Lower lobe of right lung (tissue), 2 donors: ENCODE measurements at regions not wholly inside any gene's neighbourhood (a gene's known extent, or its start where the extent isn't known, plus 50 kb on each side); places are given as distances from the start of the nearest gene placed in this dataset.

ENCODE experiments used
- ATAC-seq, 2 donors: fragments of 200-7000 bp; cut with Tn5 transposase; one replicate each; pipeline ENCODE4 v1.9.1; 2020 to 2022; ENCODE audit warnings: mild to moderate bottlenecking in 2 of 2, moderate library complexity in 2 of 2
- DNase-seq: peaks from one replicate; pipeline ENCODE4 v3.0.0-alpha.2; 2020
- H3K27ac ChIP-seq: fragments of 200-600 bp; one replicate; pipeline ENCODE4 v1.8.0; 2022
- H3K27me3 ChIP-seq: fragments of 200-600 bp; one replicate; pipeline ENCODE4 v1.8.0; 2022; ENCODE audit warnings: low read depth
- H3K36me3 ChIP-seq: fragments of 200-600 bp; one replicate; pipeline ENCODE4 v1.8.0; 2022; ENCODE audit warnings: mild to moderate bottlenecking
- H3K4me1 ChIP-seq: fragments of 200-600 bp; one replicate; pipeline ENCODE4 v1.8.0; 2022
- H3K4me3 ChIP-seq: fragments of 200-600 bp; one replicate; pipeline ENCODE4 v1.8.0; 2022; ENCODE audit warnings: mild to moderate bottlenecking
- H3K9me3 ChIP-seq: fragments of 200-600 bp; one replicate; pipeline ENCODE4 v1.8.0; 2022
- intact Hi-C: fragments of 100-400 bp; cut with DNase I; formaldehyde crosslinking; loops from one replicate; pipeline ENCODE4 v1.11.0; 2022
- TF ChIP-seq, protein P1 (sequence below): fragments of 200-600 bp; IDR thresholded peaks from one replicate; pipeline ENCODE4 v1.8.0; 2022; ENCODE audit warnings: antibody characterized with exemption, mild to moderate bottlenecking
- donor health status: DM: no; HTN: yes; CAD: no; lungs with severe emphysema.

DNA sequence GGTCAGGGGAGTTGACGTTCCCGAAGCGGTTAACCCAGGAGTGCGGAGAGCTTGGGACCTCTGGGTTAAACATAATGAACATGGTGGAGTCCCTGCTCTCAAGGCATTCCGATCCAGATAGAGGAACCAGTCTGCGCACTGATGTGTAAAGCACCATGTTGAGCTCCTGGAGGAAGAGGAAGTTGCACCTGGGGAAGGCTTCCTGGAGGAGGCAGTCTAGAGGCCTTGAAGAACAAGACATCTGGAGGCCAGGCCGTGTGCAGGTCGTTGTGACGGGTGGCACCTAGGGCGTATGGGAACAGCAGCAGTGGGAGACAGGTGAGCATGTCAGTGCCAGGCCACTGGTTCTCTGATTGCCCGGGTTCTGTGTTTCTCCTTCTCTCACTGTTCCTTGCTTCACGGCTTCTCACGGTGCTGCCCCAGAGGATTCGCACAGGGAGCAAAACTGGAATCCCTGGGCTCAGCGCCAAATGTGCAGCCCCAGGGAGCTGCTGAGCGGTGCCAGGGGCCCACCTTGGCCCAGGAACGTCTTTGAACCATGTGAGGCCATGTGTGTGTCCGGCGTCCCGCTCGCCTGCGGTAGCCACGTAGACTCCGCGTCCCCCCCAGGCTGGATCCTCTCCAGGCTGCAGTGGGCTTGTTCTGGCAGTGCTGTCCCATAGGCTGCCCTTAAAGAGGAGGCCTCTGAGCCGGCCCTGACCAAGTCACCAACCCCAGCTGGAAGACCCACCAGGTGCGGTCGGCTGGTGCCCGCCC lies 122.9 kb upstream of the GALNT2 start:
- no peak overlapping the region for H3K4me3 ChIP-seq
- intact Hi-C loops, result no loop called here
- peaks cover 3% of the 10 kb centered on the region for H3K27me3 ChIP-seq
- H3K9me3 ChIP-seq, result no peaks in the 10 kb centered on the region
- TF ChIP-seq, protein P1, sequence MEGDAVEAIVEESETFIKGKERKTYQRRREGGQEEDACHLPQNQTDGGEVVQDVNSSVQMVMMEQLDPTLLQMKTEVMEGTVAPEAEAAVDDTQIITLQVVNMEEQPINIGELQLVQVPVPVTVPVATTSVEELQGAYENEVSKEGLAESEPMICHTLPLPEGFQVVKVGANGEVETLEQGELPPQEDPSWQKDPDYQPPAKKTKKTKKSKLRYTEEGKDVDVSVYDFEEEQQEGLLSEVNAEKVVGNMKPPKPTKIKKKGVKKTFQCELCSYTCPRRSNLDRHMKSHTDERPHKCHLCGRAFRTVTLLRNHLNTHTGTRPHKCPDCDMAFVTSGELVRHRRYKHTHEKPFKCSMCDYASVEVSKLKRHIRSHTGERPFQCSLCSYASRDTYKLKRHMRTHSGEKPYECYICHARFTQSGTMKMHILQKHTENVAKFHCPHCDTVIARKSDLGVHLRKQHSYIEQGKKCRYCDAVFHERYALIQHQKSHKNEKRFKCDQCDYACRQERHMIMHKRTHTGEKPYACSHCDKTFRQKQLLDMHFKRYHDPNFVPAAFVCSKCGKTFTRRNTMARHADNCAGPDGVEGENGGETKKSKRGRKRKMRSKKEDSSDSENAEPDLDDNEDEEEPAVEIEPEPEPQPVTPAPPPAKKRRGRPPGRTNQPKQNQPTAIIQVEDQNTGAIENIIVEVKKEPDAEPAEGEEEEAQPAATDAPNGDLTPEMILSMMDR, result no peak
- no peak for DNase-seq
- no peak overlapping the region for H3K27ac ChIP-seq
- H3K4me1 ChIP-seq, result no peaks in the 10 kb centered on the region
- ATAC-seq, result no peak
- no peaks in the 10 kb centered on the region for H3K36me3 ChIP-seq

DNA sequence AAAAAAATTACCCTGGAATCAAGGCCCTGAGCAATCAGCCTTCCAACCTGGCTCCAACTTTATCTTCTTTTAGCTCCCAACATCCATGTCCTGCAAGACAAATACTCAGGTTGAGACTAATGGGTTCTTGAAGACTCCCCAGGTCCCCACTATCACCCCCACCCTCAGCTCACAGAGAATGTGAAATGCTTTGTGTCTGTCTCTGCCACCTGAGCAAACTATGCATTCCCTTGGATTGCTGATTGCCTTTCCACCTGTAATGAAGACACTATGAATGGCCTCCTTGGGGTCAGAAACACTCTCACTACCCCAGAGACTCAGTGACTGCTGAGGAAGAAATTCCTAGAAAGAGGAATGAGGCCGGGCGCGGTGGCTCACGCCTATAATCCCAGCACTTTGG lies 121.2 kb upstream of the GALNT2 start:
- ATAC-seq, result no peak
- H3K36me3 ChIP-seq, result no peaks in the 10 kb centered on the region
- DNase-seq, result no peak
- H3K4me1 ChIP-seq, result no peaks in the 10 kb centered on the region
- H3K27me3 ChIP-seq, result peaks cover 3% of the 10 kb centered on the region
- TF ChIP-seq, protein P1, result no peak
- intact Hi-C loops, result no loop called here
- H3K27ac ChIP-seq, result no peak overlapping the region
- no peak overlapping the region for H3K4me3 ChIP-seq
- H3K9me3 ChIP-seq, result no peaks in the 10 kb centered on the region

DNA sequence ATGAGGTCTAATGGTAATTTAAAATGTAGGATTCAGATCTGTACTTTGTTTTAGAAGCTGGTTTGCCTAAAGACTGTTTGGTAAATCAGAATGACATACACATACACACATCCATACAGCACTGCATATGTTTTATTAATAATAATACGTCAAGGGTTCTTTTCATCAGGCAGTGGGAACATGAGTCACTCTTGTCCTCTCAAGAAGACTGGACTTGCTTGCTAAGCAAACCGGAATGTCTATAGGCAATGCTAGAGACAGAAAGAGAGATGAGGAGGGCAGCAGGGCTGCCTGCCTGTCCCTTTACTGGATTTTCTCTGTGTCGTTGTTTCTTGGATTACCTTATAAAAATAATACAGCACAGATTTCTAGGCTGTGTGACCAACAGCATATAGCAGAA lies 119.1 kb upstream of the GALNT2 start:
- H3K4me1 ChIP-seq, result no peaks in the 10 kb centered on the region
- no peaks in the 10 kb centered on the region for H3K9me3 ChIP-seq
- ATAC-seq (no peak), DNase-seq (no peak)
- H3K27me3 ChIP-seq, result peaks cover 3% of the 10 kb centered on the region
- H3K36me3 ChIP-seq, result no peaks in the 10 kb centered on the region
- TF ChIP-seq, protein P1, result no peak
- intact Hi-C loops, result no loop called here
- H3K27ac ChIP-seq, result no peak overlapping the region
- no peak overlapping the region for H3K4me3 ChIP-seq

DNA sequence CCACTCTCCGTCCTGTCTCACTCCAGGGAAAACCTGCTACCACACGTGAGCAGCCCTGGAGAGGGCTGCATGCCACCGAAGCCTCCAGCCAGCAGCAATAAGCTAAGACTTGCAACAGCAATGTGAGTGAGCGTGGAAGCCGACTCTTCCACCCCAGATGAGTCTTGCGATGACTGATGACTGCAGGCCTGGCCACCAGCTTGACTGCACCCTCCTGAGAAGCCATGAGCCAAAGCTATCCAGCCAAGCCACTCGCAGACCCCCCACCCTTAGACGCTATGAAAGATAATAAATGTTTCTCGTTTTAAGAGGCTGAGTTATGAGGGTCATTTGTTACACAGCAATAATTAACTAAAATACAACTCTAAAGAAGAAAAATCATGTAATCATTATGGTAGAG lies 118.6 kb upstream of the GALNT2 start:
- intact Hi-C loops, result no loop called here

DNA sequence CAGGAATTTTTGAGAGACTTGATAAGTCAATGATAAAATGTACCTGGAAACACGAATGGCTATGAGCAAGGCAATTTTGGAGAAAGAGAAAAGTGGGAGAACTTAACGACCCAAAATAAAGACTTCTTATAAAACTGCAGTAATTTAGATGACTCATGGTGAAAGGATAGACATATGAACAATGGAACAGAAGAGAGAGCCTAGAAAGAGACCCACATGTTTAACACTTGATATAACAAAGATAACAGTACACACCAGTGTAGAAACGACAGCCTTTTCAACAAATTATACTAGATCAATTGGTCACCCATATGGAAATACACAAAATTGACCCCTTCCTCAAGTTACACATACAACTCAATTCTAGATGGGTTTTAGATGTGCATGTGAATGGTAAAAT lies 117.5 kb upstream of the GALNT2 start:
- DNase-seq (no peak), ATAC-seq (no peak)
- Histone ChIP-seq H3K4me1 (no peaks in the 10 kb centered on the region), H3K27ac (no peak overlapping the region), H3K27me3 (no peaks in the 10 kb centered on the region), H3K9me3 (no peaks in the 10 kb centered on the region), H3K36me3 (no peaks in the 10 kb centered on the region), H3K4me3 (no peak overlapping the region)
- TF ChIP-seq, protein P1, result no peak
- intact Hi-C loops, result no loop called here

More for the DNA sequence above, 118.6 kb upstream of the GALNT2 start:
- Histone ChIP-seq H3K27me3 (peaks cover 3% of the 10 kb centered on the region), H3K9me3 (no peaks in the 10 kb centered on the region), H3K4me3 (no peak overlapping the region), H3K36me3 (no peaks in the 10 kb centered on the region), H3K27ac (no peak overlapping the region), H3K4me1 (no peaks in the 10 kb centered on the region)
- TF ChIP-seq, protein P1, result no peak
- no peak for DNase-seq
- ATAC-seq, result no peak
